Ishikawa (cell line): ENCODE measurements at regions not wholly inside any gene's neighbourhood (a gene's known extent, or its start where the extent isn't known, plus 50 kb on each side); places are given as distances from the start of the nearest gene placed in this dataset.

Source experiments
- CEBPB ChIP-seq: IDR thresholded peaks from 2 replicates; pipeline ENCODE4 v1.6.1; 2012
- CREB1 ChIP-seq: IDR thresholded peaks from 2 replicates; pipeline ENCODE4 v1.6.1; 2012; ENCODE audit warnings: low read depth
- EP300 ChIP-seq: IDR thresholded peaks from 2 replicates; pipeline ENCODE4 v1.6.1; 2012; ENCODE audit warnings: borderline replicate concordance
- FOXM1 ChIP-seq: IDR thresholded peaks from 2 replicates; pipeline ENCODE4 v1.6.1; 2012; ENCODE audit warnings: low read depth, borderline replicate concordance
- NFIC ChIP-seq: IDR thresholded peaks from 2 replicates; pipeline ENCODE4 v1.6.1; 2012
- RAD21 ChIP-seq: IDR thresholded peaks from 2 replicates; pipeline ENCODE4 v1.6.1; 2012; ENCODE audit warnings: low read depth
- TAF1 ChIP-seq: IDR thresholded peaks from 2 replicates; pipeline ENCODE4 v1.6.1; 2012; ENCODE audit warnings: low read depth, mild to moderate bottlenecking
- TCF12 ChIP-seq: IDR thresholded peaks from 2 replicates; pipeline ENCODE4 v1.6.1; 2012; ENCODE audit warnings: low read depth
- TEAD4 ChIP-seq: IDR thresholded peaks from 2 replicates; pipeline ENCODE4 v1.6.1; 2012
- YY1 ChIP-seq: IDR thresholded peaks from 2 replicates; pipeline ENCODE4 v1.6.1; 2012; ENCODE audit warnings: low read depth
- ZBTB7A ChIP-seq: IDR thresholded peaks from 2 replicates; pipeline ENCODE4 v1.6.1; 2012; ENCODE audit warnings: low read depth
- TF ChIP-seq, protein P1 (sequence below): IDR thresholded peaks from 2 replicates; pipeline ENCODE4 v1.6.1; 2012
- TF ChIP-seq, protein P2 (sequence below): IDR thresholded peaks from 2 replicates; pipeline ENCODE4 v1.6.1; 2012
- TF ChIP-seq, protein P3 (sequence below): IDR thresholded peaks from 2 replicates; pipeline ENCODE4 v1.6.1; 2012; ENCODE audit warnings: low read depth, mild to moderate bottlenecking

DNA sequence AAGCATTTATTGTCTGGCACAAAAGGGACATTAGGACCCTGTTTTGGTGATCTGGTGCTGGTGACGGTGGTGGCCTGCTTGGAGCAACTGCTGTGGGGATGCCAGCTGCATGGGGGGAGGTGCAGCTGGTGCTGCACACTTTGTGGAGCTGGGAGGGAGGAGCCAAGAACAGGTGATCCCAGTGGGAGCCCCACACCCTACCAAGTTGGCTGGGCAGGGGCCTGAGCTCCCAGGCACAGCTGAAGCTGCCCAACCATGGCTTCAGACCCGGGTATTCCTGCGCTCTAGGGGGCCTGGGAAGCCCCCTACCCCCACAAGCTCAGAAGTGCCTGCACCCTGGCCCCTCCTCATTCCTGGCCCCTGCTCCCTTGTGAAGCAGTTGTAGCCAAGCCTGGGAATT lies 1512.5 kb downstream of the TECRL start:
- TF ChIP-seq RAD21 (no peak), CREB1 (no peak), FOXM1 (no peak), NFIC (no peak), TCF12 (no peak), YY1 (no peak), EP300 (no peak), TAF1 (no peak), TEAD4 (no peak), ZBTB7A (no peak), CEBPB (no peak)
- TF ChIP-seq, protein P1, sequence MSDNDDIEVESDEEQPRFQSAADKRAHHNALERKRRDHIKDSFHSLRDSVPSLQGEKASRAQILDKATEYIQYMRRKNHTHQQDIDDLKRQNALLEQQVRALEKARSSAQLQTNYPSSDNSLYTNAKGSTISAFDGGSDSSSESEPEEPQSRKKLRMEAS = no peak
- TF ChIP-seq, protein P2, sequence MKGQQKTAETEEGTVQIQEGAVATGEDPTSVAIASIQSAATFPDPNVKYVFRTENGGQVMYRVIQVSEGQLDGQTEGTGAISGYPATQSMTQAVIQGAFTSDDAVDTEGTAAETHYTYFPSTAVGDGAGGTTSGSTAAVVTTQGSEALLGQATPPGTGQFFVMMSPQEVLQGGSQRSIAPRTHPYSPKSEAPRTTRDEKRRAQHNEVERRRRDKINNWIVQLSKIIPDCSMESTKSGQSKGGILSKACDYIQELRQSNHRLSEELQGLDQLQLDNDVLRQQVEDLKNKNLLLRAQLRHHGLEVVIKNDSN = no peak
- TF ChIP-seq, protein P3, sequence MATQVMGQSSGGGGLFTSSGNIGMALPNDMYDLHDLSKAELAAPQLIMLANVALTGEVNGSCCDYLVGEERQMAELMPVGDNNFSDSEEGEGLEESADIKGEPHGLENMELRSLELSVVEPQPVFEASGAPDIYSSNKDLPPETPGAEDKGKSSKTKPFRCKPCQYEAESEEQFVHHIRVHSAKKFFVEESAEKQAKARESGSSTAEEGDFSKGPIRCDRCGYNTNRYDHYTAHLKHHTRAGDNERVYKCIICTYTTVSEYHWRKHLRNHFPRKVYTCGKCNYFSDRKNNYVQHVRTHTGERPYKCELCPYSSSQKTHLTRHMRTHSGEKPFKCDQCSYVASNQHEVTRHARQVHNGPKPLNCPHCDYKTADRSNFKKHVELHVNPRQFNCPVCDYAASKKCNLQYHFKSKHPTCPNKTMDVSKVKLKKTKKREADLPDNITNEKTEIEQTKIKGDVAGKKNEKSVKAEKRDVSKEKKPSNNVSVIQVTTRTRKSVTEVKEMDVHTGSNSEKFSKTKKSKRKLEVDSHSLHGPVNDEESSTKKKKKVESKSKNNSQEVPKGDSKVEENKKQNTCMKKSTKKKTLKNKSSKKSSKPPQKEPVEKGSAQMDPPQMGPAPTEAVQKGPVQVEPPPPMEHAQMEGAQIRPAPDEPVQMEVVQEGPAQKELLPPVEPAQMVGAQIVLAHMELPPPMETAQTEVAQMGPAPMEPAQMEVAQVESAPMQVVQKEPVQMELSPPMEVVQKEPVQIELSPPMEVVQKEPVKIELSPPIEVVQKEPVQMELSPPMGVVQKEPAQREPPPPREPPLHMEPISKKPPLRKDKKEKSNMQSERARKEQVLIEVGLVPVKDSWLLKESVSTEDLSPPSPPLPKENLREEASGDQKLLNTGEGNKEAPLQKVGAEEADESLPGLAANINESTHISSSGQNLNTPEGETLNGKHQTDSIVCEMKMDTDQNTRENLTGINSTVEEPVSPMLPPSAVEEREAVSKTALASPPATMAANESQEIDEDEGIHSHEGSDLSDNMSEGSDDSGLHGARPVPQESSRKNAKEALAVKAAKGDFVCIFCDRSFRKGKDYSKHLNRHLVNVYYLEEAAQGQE = no peak
